HG02840 (cell line): ENCODE measurements at regions not wholly inside any gene's neighbourhood (a gene's known extent, or its start where the extent isn't known, plus 50 kb on each side); places are given as distances from the start of the nearest gene placed in this dataset.
A peak's percentile ranks its signal among the peaks of the same experiment; 100 is the strongest.
"Not testable (repeated sequence)": the region's sequence is repeated elsewhere in the genome, so short reads cannot be mapped to it uniquely, and the experiment has no call there.

Source experiments
- ATAC-seq: cut with Tn5 transposase; IDR thresholded peaks from one replicate; pipeline ENCODE4 v1.9.1; 2021; ENCODE audit warnings: mild to moderate bottlenecking, moderate library complexity, moderate number of reproducible peaks; ENCODE audit not compliant: unreplicated experiment, low FRiP score

- ATAC-seq: no peak
Observed at GRCh38 chr5:63043792-63044191, 465.2 kb downstream of the LRRC70 start.

GRCh38 chr5:63032343-63032742, 453.7 kb downstream of the LRRC70 start:
- ATAC-seq: no peak

- no peak for ATAC-seq
Observed at GRCh38 chr5:63029891-63030290, 451.3 kb downstream of the LRRC70 start.

GRCh38 chr5:63025679-63026078, 447.1 kb downstream of the LRRC70 start:
- no peak for ATAC-seq

- ATAC-seq: peak; percentile 65
Observed at GRCh38 chr5:63022403-63022802, 443.8 kb downstream of the LRRC70 start.

- no peak for ATAC-seq
Observed at GRCh38 chr5:63011158-63011557, 432.5 kb downstream of the LRRC70 start.

GRCh38 chr5:63008195-63008594, 429.6 kb downstream of the LRRC70 start:
- ATAC-seq: no peak

GRCh38 chr5:62994842-62995241, 416.2 kb downstream of the LRRC70 start:
- not testable (repeated sequence) for ATAC-seq

GRCh38 chr5:62985749-62986148, 407.1 kb downstream of the LRRC70 start:
- no peak for ATAC-seq

GRCh38 chr5:62982348-62982747, 403.7 kb downstream of the LRRC70 start:
- ATAC-seq: no peak

GRCh38 chr5:62980884-62981283, 402.3 kb downstream of the LRRC70 start:
- no peak for ATAC-seq

- ATAC-seq: no peak
Observed at GRCh38 chr5:62979472-62979871, 400.9 kb downstream of the LRRC70 start.

- ATAC-seq: no peak
Observed at GRCh38 chr5:62977661-62978060, 399.0 kb downstream of the LRRC70 start.

- no peak for ATAC-seq
Observed at GRCh38 chr5:62974623-62975022, 396.0 kb downstream of the LRRC70 start.

GRCh38 chr5:62969409-62970120, 390.9 kb downstream of the LRRC70 start:
- ATAC-seq: no peak

- ATAC-seq: no peak
Observed at GRCh38 chr5:62964428-62964827, 385.8 kb downstream of the LRRC70 start.

- no peak for ATAC-seq
Observed at GRCh38 chr5:62960781-62961180, 382.2 kb downstream of the LRRC70 start.

GRCh38 chr5:62956597-62956996, 378.0 kb downstream of the LRRC70 start:
- no peak for ATAC-seq

- no peak for ATAC-seq
Observed at GRCh38 chr5:62954578-62954977, 376.0 kb downstream of the LRRC70 start.

GRCh38 chr5:62948301-62948700, 369.7 kb downstream of the LRRC70 start:
- ATAC-seq: no peak

GRCh38 chr5:62942384-62942783, 363.8 kb downstream of the LRRC70 start:
- no peak for ATAC-seq

GRCh38 chr5:62938927-62939326, 360.3 kb downstream of the LRRC70 start:
- ATAC-seq: no peak
